Hepatocyte (in vitro differentiated cells): ENCODE measurements at regions not wholly inside any gene's neighbourhood (a gene's known extent, or its start where the extent isn't known, plus 50 kb on each side); places are given as distances from the start of the nearest gene placed in this dataset.

Source experiments
- EZH2 ChIP-seq: fragments of 200-600 bp; sonication (generic); IDR thresholded peaks from 2 replicates; pipeline ENCODE4 v1.6.1; 2016; ENCODE audit warnings: antibody characterized with exemption, mild to moderate bottlenecking, borderline replicate concordance
- EZH2phosphoT487 ChIP-seq: fragments of 200-600 bp; sonication (generic); IDR thresholded peaks from one replicate; pipeline ENCODE4 v1.6.1; 2018; ENCODE audit warnings: antibody characterized with exemption, mild to moderate bottlenecking, low read depth, moderate library complexity; ENCODE audit not compliant: unreplicated experiment, severe bottlenecking
- TF ChIP-seq, protein P1 (sequence below): fragments of 200-600 bp; sonication (generic); IDR thresholded peaks from 2 replicates; pipeline ENCODE4 v1.5.1; 2016; ENCODE audit warnings: antibody characterized with exemption, mild to moderate bottlenecking; ENCODE audit not compliant: poor library complexity

- TF ChIP-seq, protein P1, sequence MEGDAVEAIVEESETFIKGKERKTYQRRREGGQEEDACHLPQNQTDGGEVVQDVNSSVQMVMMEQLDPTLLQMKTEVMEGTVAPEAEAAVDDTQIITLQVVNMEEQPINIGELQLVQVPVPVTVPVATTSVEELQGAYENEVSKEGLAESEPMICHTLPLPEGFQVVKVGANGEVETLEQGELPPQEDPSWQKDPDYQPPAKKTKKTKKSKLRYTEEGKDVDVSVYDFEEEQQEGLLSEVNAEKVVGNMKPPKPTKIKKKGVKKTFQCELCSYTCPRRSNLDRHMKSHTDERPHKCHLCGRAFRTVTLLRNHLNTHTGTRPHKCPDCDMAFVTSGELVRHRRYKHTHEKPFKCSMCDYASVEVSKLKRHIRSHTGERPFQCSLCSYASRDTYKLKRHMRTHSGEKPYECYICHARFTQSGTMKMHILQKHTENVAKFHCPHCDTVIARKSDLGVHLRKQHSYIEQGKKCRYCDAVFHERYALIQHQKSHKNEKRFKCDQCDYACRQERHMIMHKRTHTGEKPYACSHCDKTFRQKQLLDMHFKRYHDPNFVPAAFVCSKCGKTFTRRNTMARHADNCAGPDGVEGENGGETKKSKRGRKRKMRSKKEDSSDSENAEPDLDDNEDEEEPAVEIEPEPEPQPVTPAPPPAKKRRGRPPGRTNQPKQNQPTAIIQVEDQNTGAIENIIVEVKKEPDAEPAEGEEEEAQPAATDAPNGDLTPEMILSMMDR: no peak
- TF ChIP-seq EZH2phosphoT487 (no peak), EZH2 (no peak)
Observed at GRCh38 chr2:114237331-114237730, 205.1 kb upstream of the DPP10 start.
